OCI-LY7 (cell line): ENCODE measurements at regions not wholly inside any gene's neighbourhood (a gene's known extent, or its start where the extent isn't known, plus 50 kb on each side); places are given as distances from the start of the nearest gene placed in this dataset.
A peak's percentile ranks its signal among the peaks of the same experiment; 100 is the strongest.

ENCODE experiments used
- BruUV-seq: library from RNA; stranded (reverse); fragments of 400-500 nt; replicated peaks from 2 replicates; lab custom pipeline; 2021; lab: Mats Ljungman, UMichigan
- CTCF ChIA-PET: fragments of 300-600 bp; sonication (Branson Sonifier 250); formaldehyde crosslinking; loops from one replicate; lab custom pipeline; 2022; ENCODE audit warnings: antibody characterized with exemption; ENCODE audit not compliant: unreplicated experiment; lab: Charles Lee
- POLR2A ChIA-PET: fragments of 300-600 bp; sonication (Branson Sonifier 250); formaldehyde crosslinking; loops from one replicate; lab custom pipeline; 2022; ENCODE audit warnings: antibody characterized with exemption; lab: Charles Lee
- DNase-seq: peaks from one replicate; pipeline ENCODE4 v3.0.0-alpha.2; 2015; ENCODE audit warnings: low spot score
- H2AFZ ChIP-seq: fragments of 200-600 bp; sonication (generic), shearing (Covaris generic); 2 replicates; pipeline ENCODE4 v1.6.1; 2014; ENCODE audit warnings: mild to moderate bottlenecking, antibody characterized with exemption, low read length, moderate library complexity
- H3K27ac ChIP-seq: fragments of 200-600 bp; sonication (generic); 2 replicates; pipeline ENCODE4 v1.5.1; 2014; ENCODE audit warnings: mixed run types, low read depth, mild to moderate bottlenecking, moderate library complexity, low read length, inconsistent platforms; ENCODE audit not compliant: poor library complexity, severe bottlenecking
- H3K36me3 ChIP-seq: fragments of 200-600 bp; sonication (generic); 2 replicates; pipeline ENCODE4 v1.6.1; 2014; ENCODE audit warnings: mild to moderate bottlenecking, antibody characterized with exemption, low read length, moderate library complexity, mixed read lengths; ENCODE audit not compliant: insufficient read depth
- H3K4me1 ChIP-seq: fragments of 200-600 bp; sonication (generic); 2 replicates; pipeline ENCODE4 v1.5.1; 2014; ENCODE audit warnings: mild to moderate bottlenecking, low read length; ENCODE audit not compliant: insufficient read depth, poor library complexity, severe bottlenecking
- H3K4me2 ChIP-seq: fragments of 200-600 bp; sonication (generic); 2 replicates; pipeline ENCODE4 v1.6.1; 2014; ENCODE audit warnings: mild to moderate bottlenecking, low read length
- H3K4me3 ChIP-seq: fragments of 200-600 bp; sonication (generic); 2 replicates; pipeline ENCODE4 v1.5.1; 2014; ENCODE audit warnings: mild to moderate bottlenecking, low read depth, low read length; ENCODE audit not compliant: poor library complexity, severe bottlenecking
- H3K79me2 ChIP-seq: fragments of 200-600 bp; sonication (generic); 2 replicates; pipeline ENCODE4 v1.6.1; 2016; ENCODE audit warnings: low read depth, mild to moderate bottlenecking, low read length, moderate library complexity, mixed read lengths; ENCODE audit not compliant: insufficient read depth
- H3K9me2 ChIP-seq: fragments of 200-600 bp; sonication (generic); 2 replicates; pipeline ENCODE4 v1.6.1; 2016; ENCODE audit warnings: mild to moderate bottlenecking, low read length, mixed read lengths; ENCODE audit not compliant: insufficient read depth
- H3K9me3 ChIP-seq: fragments of 200-600 bp; sonication (generic); 2 replicates; pipeline ENCODE4 v1.6.1; 2014; ENCODE audit warnings: mild to moderate bottlenecking, mixed run types, low read length, mixed read lengths
- H4K20me1 ChIP-seq: fragments of 200-600 bp; sonication (generic); 2 replicates; pipeline ENCODE4 v1.6.1; 2014; ENCODE audit warnings: mild to moderate bottlenecking, antibody characterized with exemption, low read length, moderate library complexity, mixed read lengths; ENCODE audit not compliant: insufficient read depth
- EZH2phosphoT487 ChIP-seq: fragments of 200-600 bp; sonication (generic); IDR thresholded peaks from 2 replicates; pipeline ENCODE4 v1.6.1; 2018; ENCODE audit warnings: low read depth, borderline replicate concordance, mild to moderate bottlenecking, mixed run types, antibody characterized with exemption, low read length, moderate library complexity, mixed read lengths
- intact Hi-C: fragments of 100-400 bp; cut with micrococcal nuclease; formaldehyde crosslinking; loops from one replicate; pipeline ENCODE4 v1.10.0; 2022; ENCODE audit not compliant: unreplicated experiment
- TF ChIP-seq, protein P1 (sequence below): fragments of 200-600 bp; sonication (generic); conservative IDR thresholded peaks from 2 replicates; pipeline ENCODE4 v1.5.1; 2014; ENCODE audit warnings: mild to moderate bottlenecking, antibody characterized with exemption, low read length, moderate library complexity, mixed read lengths

- Histone ChIP-seq H4K20me1 (no peaks in the 10 kb centered on the region), H3K9me3 (peaks cover 11% of the 10 kb centered on the region; the same call in 1 of the 2 replicates), H3K9me2 (no peaks in the 10 kb centered on the region), H3K27ac (no peak overlapping the region), H3K4me2 (no peak overlapping the region), H3K36me3 (no peaks in the 10 kb centered on the region), H2AFZ (no peak overlapping the region), H3K79me2 (no peaks in the 10 kb centered on the region), H3K4me1 (peaks cover 25% of the 10 kb centered on the region), H3K4me3 (no peak overlapping the region)
- POLR2A ChIA-PET = no interaction called here
- no TSS peak for BruUV-seq
- DNase-seq = no peak
- intact Hi-C loops = no loop called here
- no peak for TF ChIP-seq EZH2phosphoT487
- TF ChIP-seq, protein P1, sequence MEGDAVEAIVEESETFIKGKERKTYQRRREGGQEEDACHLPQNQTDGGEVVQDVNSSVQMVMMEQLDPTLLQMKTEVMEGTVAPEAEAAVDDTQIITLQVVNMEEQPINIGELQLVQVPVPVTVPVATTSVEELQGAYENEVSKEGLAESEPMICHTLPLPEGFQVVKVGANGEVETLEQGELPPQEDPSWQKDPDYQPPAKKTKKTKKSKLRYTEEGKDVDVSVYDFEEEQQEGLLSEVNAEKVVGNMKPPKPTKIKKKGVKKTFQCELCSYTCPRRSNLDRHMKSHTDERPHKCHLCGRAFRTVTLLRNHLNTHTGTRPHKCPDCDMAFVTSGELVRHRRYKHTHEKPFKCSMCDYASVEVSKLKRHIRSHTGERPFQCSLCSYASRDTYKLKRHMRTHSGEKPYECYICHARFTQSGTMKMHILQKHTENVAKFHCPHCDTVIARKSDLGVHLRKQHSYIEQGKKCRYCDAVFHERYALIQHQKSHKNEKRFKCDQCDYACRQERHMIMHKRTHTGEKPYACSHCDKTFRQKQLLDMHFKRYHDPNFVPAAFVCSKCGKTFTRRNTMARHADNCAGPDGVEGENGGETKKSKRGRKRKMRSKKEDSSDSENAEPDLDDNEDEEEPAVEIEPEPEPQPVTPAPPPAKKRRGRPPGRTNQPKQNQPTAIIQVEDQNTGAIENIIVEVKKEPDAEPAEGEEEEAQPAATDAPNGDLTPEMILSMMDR = no peak
- CTCF ChIA-PET = no interaction called here
Observed at GRCh38 chr21:28091466-28091865, 901.2 kb downstream of the LTN1 start.

DNA sequence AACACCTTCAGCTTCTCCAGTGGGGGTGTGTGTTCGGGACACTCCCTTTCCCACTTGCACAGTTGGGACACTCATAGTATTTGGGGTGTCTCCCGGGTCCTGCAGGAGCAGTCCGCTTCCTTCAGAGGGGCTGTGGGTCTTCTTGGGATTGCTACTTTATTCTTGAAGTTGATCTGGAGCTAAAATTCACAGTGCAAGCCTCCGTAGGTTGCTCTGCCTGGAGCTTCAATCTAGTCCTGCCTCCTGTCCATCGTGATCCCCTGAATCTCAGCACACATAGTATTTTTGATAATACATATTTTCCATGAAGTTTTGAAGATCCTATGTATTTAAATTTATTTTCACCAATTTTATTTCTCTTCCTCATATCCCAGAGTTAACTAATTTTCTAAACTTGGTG lies 902.1 kb downstream of the LTN1 start:
- TF ChIP-seq EZH2phosphoT487 = no peak
- TF ChIP-seq, protein P1 = no peak
- intact Hi-C loops = no loop called here
- H3K4me3 ChIP-seq = no peak overlapping the region
- ChIA-PET CTCF (no interaction called here), POLR2A (interaction anchor here (0.6 kb wide), 1 partner anchor 920 kb away, joined by 3 read pairs; no protein-coding TSS in a partner anchor)
- H3K36me3 ChIP-seq = no peaks in the 10 kb centered on the region
- H2AFZ ChIP-seq = peak overlapping the region; percentile 6; the same call in 1 of the 2 replicates
- no peak overlapping the region for H3K4me2 ChIP-seq
- no peaks in the 10 kb centered on the region for H3K9me2 ChIP-seq
- peaks cover 11% of the 10 kb centered on the region; the same call in 1 of the 2 replicates for H3K9me3 ChIP-seq
- DNase-seq = no peak
- no peaks in the 10 kb centered on the region for H3K79me2 ChIP-seq
- no peak overlapping the region for H3K27ac ChIP-seq
- peaks cover 27% of the 10 kb centered on the region for H3K4me1 ChIP-seq
- no TSS peak for BruUV-seq
- H4K20me1 ChIP-seq = no peaks in the 10 kb centered on the region

DNA sequence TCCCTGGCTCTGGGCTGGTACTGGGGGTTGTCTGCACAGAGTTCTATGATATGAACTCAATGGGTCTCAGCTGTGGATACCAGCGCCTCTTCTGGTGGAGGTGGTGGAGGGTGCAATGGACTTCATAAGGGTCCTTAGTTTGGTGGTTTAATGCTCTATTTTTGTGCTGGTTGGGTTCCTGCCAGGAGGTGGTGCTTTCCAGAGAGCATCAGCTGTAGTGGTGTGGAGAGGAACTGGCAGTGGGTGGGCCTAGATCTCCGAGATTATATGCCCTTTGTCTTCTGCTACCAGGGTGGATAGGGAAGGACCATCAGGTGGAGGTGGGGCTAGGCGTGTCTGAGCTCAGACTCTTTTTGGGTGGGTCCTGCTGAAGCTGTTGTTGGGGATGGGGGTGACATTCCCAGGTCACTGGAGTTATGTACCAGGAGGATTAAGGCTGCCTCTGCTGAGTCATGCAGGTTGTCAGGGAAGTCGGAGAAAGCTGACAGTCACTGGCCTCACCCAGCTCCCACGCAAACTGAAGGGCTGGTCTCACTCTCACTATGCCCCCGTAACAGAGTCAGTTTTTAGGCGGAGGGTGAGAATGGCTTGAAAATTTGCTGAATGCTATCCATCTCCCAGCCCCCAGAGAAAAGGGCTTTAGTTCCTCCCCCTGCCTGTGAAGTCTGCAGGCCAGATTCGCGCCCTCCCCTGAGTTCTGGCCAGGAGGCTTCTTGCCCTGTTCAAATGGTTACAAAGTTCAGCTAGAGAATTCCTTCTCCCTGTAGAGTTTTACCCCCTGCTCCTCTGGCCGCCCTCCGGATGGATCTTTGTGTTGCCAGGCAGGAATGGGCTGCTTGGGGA lies 902.9 kb downstream of the LTN1 start:
- Histone ChIP-seq H3K79me2 (no peaks in the 10 kb centered on the region), H3K4me2 (no peak overlapping the region), H3K36me3 (no peaks in the 10 kb centered on the region), H3K9me2 (no peaks in the 10 kb centered on the region), H3K27ac (no peak overlapping the region), H4K20me1 (no peaks in the 10 kb centered on the region), H2AFZ (peak overlapping the region; percentile 6; the same call in 1 of the 2 replicates), H3K9me3 (peaks cover 11% of the 10 kb centered on the region; the same call in 1 of the 2 replicates), H3K4me1 (peaks cover 27% of the 10 kb centered on the region), H3K4me3 (no peak overlapping the region)
- intact Hi-C loops = no loop called here
- BruUV-seq = no TSS peak
- CTCF ChIA-PET = no interaction called here
- DNase-seq = no peak
- POLR2A ChIA-PET = interaction anchor here (0.5 to 1.4 kb wide), 4 partner anchors 9 to 919 kb away, joined by 3 to 4 read pairs (median 3); no protein-coding TSS in a partner anchor
- TF ChIP-seq EZH2phosphoT487 = no peak
- TF ChIP-seq, protein P1 = peak; percentile 24; the same call in 1 of the 2 replicates
